Keratinocyte (primary cell): ENCODE measurements at regions not wholly inside any gene's neighbourhood (a gene's known extent, or its start where the extent isn't known, plus 50 kb on each side); places are given as distances from the start of the nearest gene placed in this dataset.

ENCODE experiments used
- DNase-seq: peaks from one replicate; pipeline ENCODE4 v3.0.0-alpha.2; 2011; ENCODE audit warnings: low read depth, missing footprints, low spot score
- FAIRE-seq: peaks from 2 replicates; lab custom pipeline; 2011; peaks lifted over from hg19 to GRCh38; lab: Jason Lieb, UNC
- H2AFZ ChIP-seq: 2 replicates; pipeline ENCODE4 v1.6.0; 2012; ENCODE audit warnings: low read length, control low read depth, inconsistent platforms; ENCODE audit not compliant: control insufficient read depth
- H3K27ac ChIP-seq: 2 replicates; pipeline ENCODE4 v1.5.1; 2011; ENCODE audit warnings: low read length; ENCODE audit not compliant: control insufficient read depth, insufficient read depth
- H3K27me3 ChIP-seq: 3 replicates; pipeline ENCODE4 v1.6.0; 2011; ENCODE audit warnings: low read length; ENCODE audit not compliant: control insufficient read depth, insufficient read depth; ENCODE audit errors: extremely low read depth
- H3K36me3 ChIP-seq, 2 experiments: 2 replicates in 1 of 2; 3 replicates in 1 of 2; pipeline ENCODE4 v1.5.1; 2011; ENCODE audit warnings: low read length in 2 of 2, mild to moderate bottlenecking in 1 of 2; ENCODE audit not compliant: control insufficient read depth in 2 of 2, insufficient read depth in 2 of 2; ENCODE audit errors: extremely low read depth in 1 of 2
- H3K4me1 ChIP-seq: 3 replicates; pipeline ENCODE4 v1.5.1; 2011; ENCODE audit warnings: low read length; ENCODE audit not compliant: control insufficient read depth, insufficient read depth; ENCODE audit errors: extremely low read depth
- H3K4me2 ChIP-seq: 3 replicates; pipeline ENCODE4 v1.6.0; 2011; ENCODE audit warnings: low read depth, low read length; ENCODE audit not compliant: control insufficient read depth, insufficient read depth; ENCODE audit errors: extremely low read depth
- H3K4me3 ChIP-seq, 3 experiments: fragments of 200-600 bp in 1 of 3; sonication (generic) in 1 of 3; 2 replicates in 2 of 3; 3 replicates in 1 of 3; pipeline ENCODE4 v1.5.1; 2011 to 2016; ENCODE audit warnings: low read length in 3 of 3, mild to moderate bottlenecking in 3 of 3, control low read depth in 2 of 3, inconsistent platforms in 1 of 3, low read depth in 1 of 3, mixed read lengths in 1 of 3, mixed run types in 1 of 3, moderate library complexity in 1 of 3; ENCODE audit not compliant: control insufficient read depth in 2 of 3, insufficient read depth in 2 of 3; ENCODE audit errors: extremely low read depth in 1 of 3
- H3K79me2 ChIP-seq: 2 replicates; pipeline ENCODE4 v1.6.0; 2012; ENCODE audit warnings: low read length; ENCODE audit not compliant: control insufficient read depth, insufficient read depth
- H3K9ac ChIP-seq: 3 replicates; pipeline ENCODE4 v1.6.0; 2011; ENCODE audit warnings: low read length; ENCODE audit not compliant: control insufficient read depth, insufficient read depth; ENCODE audit errors: extremely low read depth
- H3K9me1 ChIP-seq: 3 replicates; pipeline ENCODE4 v1.6.0; 2011; ENCODE audit warnings: low read length; ENCODE audit not compliant: control insufficient read depth, insufficient read depth; ENCODE audit errors: extremely low read depth
- H3K9me3 ChIP-seq: 2 replicates; pipeline ENCODE4 v1.5.1; 2012; ENCODE audit warnings: low read depth, low read length; ENCODE audit not compliant: control insufficient read depth
- H4K20me1 ChIP-seq: 3 replicates; pipeline ENCODE4 v1.6.0; 2011; ENCODE audit warnings: low read length; ENCODE audit not compliant: control insufficient read depth, insufficient read depth; ENCODE audit errors: extremely low read depth
- EZH2 ChIP-seq: IDR thresholded peaks from one replicate; pipeline ENCODE4 v1.6.1; 2012; ENCODE audit warnings: inconsistent platforms, mild to moderate bottlenecking, low read length, moderate library complexity
- dilution Hi-C: fragments of 300-500 bp; cut with MboI; formaldehyde crosslinking; loops from one replicate; pipeline ENCODE4 v1.7.0; 2020; ENCODE audit warnings: low sequenced_read_pairs; ENCODE audit not compliant: extremely low pct_ligation_motif_present
- TF ChIP-seq, protein P1 (sequence below), 3 experiments: IDR thresholded peaks in 1 of 3; conservative IDR thresholded peaks in 1 of 3; optimal IDR thresholded peaks in 1 of 3; 2 replicates in 2 of 3; 3 replicates in 1 of 3; pipeline versions ENCODE3 to v1.5.1; 2011; ENCODE audit warnings: low read length in 3 of 3, mild to moderate bottlenecking in 3 of 3, moderate library complexity in 2 of 3, control low read depth in 1 of 3, inconsistent platforms in 1 of 3; ENCODE audit not compliant: insufficient read depth in 2 of 3; ENCODE audit errors: extremely low read depth in 1 of 3

DNA sequence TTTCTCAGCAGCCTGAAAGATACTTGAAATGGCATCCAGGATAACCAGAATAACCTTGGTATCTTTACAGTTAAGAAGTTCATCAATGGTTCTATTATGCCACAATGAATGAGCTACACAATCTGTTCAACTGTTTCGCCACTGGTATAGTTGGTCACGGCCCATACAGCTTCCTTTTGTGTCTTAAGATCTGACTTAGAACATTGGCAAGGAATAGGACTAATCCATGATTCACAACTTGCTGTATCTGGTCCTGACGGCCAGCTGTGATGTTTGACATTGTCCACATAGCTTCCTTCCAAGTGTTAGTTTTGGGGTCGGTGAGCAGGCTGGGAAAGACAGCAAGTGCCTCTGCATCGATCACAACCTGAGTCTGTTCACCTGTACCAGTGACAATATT lies 113.3 kb upstream of the RAD23B start:
- Histone ChIP-seq H3K4me2 (no peak overlapping the region), H3K27ac (no peak overlapping the region), H3K27me3 (no peaks in the 10 kb centered on the region), H3K4me1 (no peaks in the 10 kb centered on the region), H3K9me1 (no peaks in the 10 kb centered on the region), H3K36me3 (no peaks in the 10 kb centered on the region), H2AFZ (no peak overlapping the region), H3K9me3 (no peaks in the 10 kb centered on the region), H3K79me2 (no peaks in the 10 kb centered on the region), H4K20me1 (no peaks in the 10 kb centered on the region), H3K4me3 (no peak overlapping the region), H3K9ac (no peak overlapping the region)
- FAIRE-seq (peak; percentile 23), DNase-seq (no peak)
- TF ChIP-seq EZH2: no peak
- TF ChIP-seq, protein P1, sequence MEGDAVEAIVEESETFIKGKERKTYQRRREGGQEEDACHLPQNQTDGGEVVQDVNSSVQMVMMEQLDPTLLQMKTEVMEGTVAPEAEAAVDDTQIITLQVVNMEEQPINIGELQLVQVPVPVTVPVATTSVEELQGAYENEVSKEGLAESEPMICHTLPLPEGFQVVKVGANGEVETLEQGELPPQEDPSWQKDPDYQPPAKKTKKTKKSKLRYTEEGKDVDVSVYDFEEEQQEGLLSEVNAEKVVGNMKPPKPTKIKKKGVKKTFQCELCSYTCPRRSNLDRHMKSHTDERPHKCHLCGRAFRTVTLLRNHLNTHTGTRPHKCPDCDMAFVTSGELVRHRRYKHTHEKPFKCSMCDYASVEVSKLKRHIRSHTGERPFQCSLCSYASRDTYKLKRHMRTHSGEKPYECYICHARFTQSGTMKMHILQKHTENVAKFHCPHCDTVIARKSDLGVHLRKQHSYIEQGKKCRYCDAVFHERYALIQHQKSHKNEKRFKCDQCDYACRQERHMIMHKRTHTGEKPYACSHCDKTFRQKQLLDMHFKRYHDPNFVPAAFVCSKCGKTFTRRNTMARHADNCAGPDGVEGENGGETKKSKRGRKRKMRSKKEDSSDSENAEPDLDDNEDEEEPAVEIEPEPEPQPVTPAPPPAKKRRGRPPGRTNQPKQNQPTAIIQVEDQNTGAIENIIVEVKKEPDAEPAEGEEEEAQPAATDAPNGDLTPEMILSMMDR (optimal IDR thresholded peaks at IDR 0.05 in 1 of 3, IDR thresholded peaks at IDR 0.05 in 1 of 3, conservative IDR thresholded peaks at IDR 0.05 in 1 of 3; ENCODE audit: extremely low read depth in 1 of 3, insufficient read depth in 2 of 3, low read length in 3 of 3): no peak
- dilution Hi-C loops: no loop called here

DNA sequence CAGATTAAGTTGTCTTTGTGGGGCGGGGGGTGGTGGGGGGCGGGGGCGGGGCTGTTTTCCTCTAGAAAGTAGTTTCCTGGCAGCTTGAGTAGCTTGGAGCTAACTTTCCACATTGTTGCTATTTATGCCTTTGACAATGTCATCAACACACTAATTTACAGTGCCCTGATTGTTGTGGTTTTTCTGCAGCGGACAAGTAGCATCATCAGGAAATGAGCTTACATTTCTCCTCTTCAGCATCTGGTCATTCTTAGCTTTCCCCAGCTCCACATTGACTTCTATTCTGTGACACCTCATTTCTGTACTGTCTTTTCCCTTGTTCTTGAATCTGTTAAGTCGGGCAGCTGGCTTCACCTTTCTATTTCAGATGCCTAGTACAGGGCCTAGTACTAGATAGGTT lies 112.3 kb upstream of the RAD23B start:
- Histone ChIP-seq H4K20me1 (no peaks in the 10 kb centered on the region), H3K79me2 (no peaks in the 10 kb centered on the region), H3K9ac (no peak overlapping the region), H3K4me1 (no peaks in the 10 kb centered on the region), H3K9me3 (no peaks in the 10 kb centered on the region), H3K36me3 (no peaks in the 10 kb centered on the region), H3K27me3 (no peaks in the 10 kb centered on the region), H3K27ac (no peak overlapping the region), H3K4me3 (no peak overlapping the region), H2AFZ (no peak overlapping the region), H3K9me1 (no peaks in the 10 kb centered on the region), H3K4me2 (no peak overlapping the region)
- no peak for TF ChIP-seq EZH2
- TF ChIP-seq, protein P1 (optimal IDR thresholded peaks at IDR 0.05 in 1 of 3, IDR thresholded peaks at IDR 0.05 in 1 of 3, conservative IDR thresholded peaks at IDR 0.05 in 1 of 3; ENCODE audit: extremely low read depth in 1 of 3, insufficient read depth in 2 of 3, low read length in 3 of 3): no peak
- DNase-seq (no peak), FAIRE-seq (no peak)
- dilution Hi-C loops: no loop called here
